ENCODE measurements at regions not wholly inside any gene's neighbourhood (a gene's known extent, or its start where the extent isn't known, plus 50 kb on each side); places are given as distances from the start of the nearest gene placed in this dataset.

DNA sequence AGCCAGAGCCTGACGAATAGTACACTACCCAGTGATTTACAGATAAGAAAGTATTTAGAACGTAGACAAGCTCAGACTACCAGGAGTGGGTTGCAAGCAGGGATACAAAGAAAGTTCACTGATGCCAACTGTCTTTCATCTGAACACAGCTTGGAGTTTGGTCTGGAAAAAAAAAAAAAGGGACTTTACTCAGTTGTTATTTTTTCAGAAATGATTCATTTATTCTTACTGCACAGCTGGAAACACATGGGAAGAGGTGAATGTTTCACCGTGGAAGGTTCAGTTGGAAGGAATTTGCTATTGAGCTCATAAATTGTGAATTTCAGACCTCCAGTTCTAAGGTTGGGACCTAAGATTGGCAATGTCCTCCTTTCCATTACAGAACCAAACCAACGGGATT lies 259.7 kb downstream of the ETAA1 start:
- Mint-ChIP-seq H3K27ac (no peak overlapping the region), H3K4me3 (no peak overlapping the region), H3K4me1 (no peaks in the 10 kb centered on the region), H3K27me3 (no peaks in the 10 kb centered on the region), H3K36me3 (no peaks in the 10 kb centered on the region), H3K9me3 (peaks cover 7% of the 10 kb centered on the region)
- DNase-seq (ENCODE audit: low spot score in 2 of 2) (no peak), ATAC-seq (ENCODE audit: low read depth) (no peak)

DNA sequence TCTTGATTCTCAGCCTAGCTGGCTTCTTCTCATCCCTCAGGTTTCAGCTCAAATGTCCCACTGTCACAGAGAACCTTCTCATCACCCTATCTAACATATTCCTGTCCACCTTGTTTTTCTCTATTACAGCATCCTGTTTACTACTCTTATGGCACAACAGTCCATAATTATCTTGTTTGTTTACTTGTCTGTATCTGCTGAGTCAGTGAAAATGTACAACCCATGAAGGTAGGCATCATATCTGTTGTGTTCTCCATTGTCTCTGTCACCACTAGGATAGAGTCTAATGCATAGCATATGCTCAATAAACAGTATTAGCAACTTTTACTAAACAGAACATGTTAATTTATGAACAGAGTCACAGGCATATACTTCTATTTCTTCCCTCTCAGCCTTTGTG lies 261.7 kb downstream of the ETAA1 start:
- H3K4me1 Mint-ChIP-seq, result no peaks in the 10 kb centered on the region
- no peaks in the 10 kb centered on the region for H3K36me3 Mint-ChIP-seq
- peaks cover 5% of the 10 kb centered on the region for H3K9me3 Mint-ChIP-seq
- H3K27ac Mint-ChIP-seq, result no peak overlapping the region
- DNase-seq (ENCODE audit: low spot score in 2 of 2) (no peak), ATAC-seq (ENCODE audit: low read depth) (no peak)
- H3K27me3 Mint-ChIP-seq, result no peaks in the 10 kb centered on the region
- H3K4me3 Mint-ChIP-seq, result no peak overlapping the region

DNA sequence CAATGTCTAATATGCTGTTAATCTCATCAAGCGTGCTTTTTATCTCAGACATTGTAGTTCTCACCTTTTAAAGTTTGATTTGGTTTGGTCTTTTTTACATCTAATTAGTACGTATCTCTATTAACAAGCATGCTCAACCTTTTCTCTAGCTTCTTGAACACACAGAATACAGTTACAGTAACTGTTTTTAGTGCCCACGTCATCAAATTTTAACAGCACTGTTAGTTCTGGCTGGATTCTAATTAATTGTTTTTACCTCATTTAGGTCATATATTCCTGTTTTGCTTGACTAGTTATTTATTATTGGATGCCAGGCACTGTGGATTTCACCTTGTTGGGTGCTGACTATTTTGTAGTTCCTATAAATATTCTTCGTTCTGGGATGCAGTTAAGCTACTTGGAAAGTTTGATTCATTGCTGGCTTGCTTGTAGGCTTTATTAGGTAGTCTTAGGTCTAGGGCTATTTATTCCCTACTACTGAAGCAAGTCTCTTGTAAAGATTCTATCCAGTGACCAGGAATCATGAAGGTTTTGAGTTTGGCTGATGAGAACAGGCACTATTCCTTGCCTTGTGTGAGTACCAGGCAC lies 263.0 kb downstream of the ETAA1 start:
- H3K4me1 Mint-ChIP-seq, result no peaks in the 10 kb centered on the region
- DNase-seq (ENCODE audit: low spot score in 2 of 2), result no peak
- H3K4me3 Mint-ChIP-seq, result no peak overlapping the region
- H3K27me3 Mint-ChIP-seq, result no peaks in the 10 kb centered on the region
- H3K36me3 Mint-ChIP-seq, result no peaks in the 10 kb centered on the region
- peaks cover 5% of the 10 kb centered on the region for H3K9me3 Mint-ChIP-seq
- no peak overlapping the region for H3K27ac Mint-ChIP-seq
- ATAC-seq (ENCODE audit: low read depth), result no peak

DNA sequence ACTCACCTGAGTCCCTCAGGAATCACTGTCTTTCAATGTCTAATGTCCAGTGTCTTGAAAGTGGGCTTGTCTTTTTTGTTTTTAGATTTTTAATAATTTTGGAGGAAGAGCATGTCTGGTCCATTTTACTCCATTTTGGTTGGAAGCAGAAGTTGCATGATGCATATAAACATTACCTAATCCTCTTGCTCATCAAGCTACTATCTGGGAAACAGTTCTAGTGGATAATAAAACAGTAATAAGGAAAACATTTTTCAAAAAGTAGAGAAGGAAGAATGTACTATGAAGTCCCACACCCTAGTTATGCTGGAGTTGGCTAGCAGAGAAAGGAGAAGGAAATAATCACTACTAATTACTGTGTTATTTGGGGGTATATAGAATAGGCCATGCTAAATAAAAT lies 263.7 kb downstream of the ETAA1 start:
- no peak for DNase-seq (ENCODE audit: low spot score in 2 of 2)
- Mint-ChIP-seq H3K36me3 (no peaks in the 10 kb centered on the region), H3K4me3 (no peak overlapping the region), H3K4me1 (no peaks in the 10 kb centered on the region), H3K9me3 (peaks cover 4% of the 10 kb centered on the region), H3K27ac (no peak overlapping the region), H3K27me3 (no peaks in the 10 kb centered on the region)
- ATAC-seq (ENCODE audit: low read depth), result no peak

DNA sequence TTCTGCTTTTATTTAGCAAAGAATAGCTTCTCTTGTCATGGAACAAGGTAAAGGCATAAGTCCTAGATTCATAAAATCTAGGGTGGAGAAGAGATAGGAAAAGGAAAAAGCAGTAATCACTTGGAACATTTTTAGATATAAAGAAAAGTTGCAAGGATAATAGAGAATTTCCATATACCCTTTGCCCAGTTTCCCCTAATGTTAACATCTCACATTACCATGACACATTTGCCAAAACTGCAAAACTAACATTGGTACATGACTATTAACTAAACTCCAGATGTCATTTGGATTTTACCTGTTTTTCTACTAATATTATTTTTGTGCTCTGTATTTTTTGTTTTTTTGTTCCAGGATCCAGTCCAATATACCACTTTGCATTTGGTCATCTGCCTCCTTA lies 265.1 kb downstream of the ETAA1 start:
- ATAC-seq (ENCODE audit: low read depth), result no peak
- Mint-ChIP-seq H3K36me3 (no peaks in the 10 kb centered on the region), H3K27ac (no peak overlapping the region), H3K27me3 (no peaks in the 10 kb centered on the region), H3K4me3 (no peak overlapping the region), H3K4me1 (no peaks in the 10 kb centered on the region), H3K9me3 (peaks cover 4% of the 10 kb centered on the region)
- DNase-seq (ENCODE audit: low spot score in 2 of 2), result no peak

DNA sequence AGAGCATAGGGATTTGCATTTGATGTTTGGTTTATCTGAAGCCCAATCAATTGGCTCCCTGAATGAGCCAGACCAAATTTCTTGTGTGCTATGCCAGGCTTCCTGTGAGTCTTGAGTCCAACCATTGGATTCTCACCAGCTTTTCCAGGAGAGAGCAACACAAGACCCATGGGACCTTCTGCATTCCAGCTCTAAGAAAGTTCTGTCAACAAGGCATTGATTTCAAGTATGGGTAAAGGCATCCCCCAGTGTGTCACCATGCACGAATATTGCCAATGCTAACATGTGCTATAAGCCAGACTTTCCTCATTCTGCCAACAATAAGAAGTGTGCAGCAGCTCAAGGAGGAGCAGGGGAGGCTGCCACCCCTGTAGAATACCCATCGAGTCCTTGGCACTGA lies 266.6 kb downstream of the ETAA1 start:
- Mint-ChIP-seq H3K4me3 (no peak overlapping the region), H3K27me3 (no peaks in the 10 kb centered on the region), H3K36me3 (no peaks in the 10 kb centered on the region), H3K27ac (no peak overlapping the region), H3K4me1 (no peaks in the 10 kb centered on the region), H3K9me3 (peaks cover 4% of the 10 kb centered on the region)
- ATAC-seq (ENCODE audit: low read depth), result no peak
- DNase-seq (ENCODE audit: low spot score in 2 of 2), result no peak

DNA sequence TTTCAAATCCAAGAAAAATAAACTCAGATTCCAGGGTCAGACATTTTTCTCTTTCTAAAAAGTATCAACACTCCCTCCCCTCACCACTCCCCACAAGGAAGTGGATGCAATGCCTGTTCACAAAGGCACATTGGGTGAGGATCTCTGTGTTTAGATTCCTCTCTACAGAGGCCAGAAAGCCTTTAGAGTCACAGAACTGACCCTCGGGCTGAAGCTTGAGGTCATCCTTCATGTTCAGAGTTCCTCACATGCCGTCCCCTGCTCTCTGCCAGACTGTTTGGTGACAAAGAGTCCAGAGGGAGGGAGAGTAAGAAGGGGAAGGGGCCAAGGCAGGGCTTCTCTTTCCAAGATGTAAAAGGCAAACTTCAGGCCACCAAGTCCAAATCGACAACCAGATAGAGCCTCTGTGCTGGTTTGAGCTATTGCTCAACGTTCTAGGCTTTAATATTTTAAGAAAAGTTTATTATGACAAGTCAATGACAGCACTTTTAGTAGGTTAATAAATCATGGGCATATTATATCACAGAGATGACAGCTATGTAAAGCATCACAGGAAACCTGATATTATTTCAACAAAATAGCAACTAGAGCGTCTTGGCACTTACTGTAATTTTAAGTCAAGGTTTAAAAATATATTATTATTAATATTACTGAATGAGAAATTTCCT lies 269.4 kb downstream of the ETAA1 start:
- H3K9me3 Mint-ChIP-seq, result no peaks in the 10 kb centered on the region
- ATAC-seq (ENCODE audit: low read depth), result no peak
- no peaks in the 10 kb centered on the region for H3K27me3 Mint-ChIP-seq
- no peak overlapping the region for H3K27ac Mint-ChIP-seq
- H3K36me3 Mint-ChIP-seq, result no peaks in the 10 kb centered on the region
- H3K4me3 Mint-ChIP-seq, result no peak overlapping the region
- no peaks in the 10 kb centered on the region for H3K4me1 Mint-ChIP-seq
- DNase-seq (ENCODE audit: low spot score in 2 of 2), result no peak

DNA sequence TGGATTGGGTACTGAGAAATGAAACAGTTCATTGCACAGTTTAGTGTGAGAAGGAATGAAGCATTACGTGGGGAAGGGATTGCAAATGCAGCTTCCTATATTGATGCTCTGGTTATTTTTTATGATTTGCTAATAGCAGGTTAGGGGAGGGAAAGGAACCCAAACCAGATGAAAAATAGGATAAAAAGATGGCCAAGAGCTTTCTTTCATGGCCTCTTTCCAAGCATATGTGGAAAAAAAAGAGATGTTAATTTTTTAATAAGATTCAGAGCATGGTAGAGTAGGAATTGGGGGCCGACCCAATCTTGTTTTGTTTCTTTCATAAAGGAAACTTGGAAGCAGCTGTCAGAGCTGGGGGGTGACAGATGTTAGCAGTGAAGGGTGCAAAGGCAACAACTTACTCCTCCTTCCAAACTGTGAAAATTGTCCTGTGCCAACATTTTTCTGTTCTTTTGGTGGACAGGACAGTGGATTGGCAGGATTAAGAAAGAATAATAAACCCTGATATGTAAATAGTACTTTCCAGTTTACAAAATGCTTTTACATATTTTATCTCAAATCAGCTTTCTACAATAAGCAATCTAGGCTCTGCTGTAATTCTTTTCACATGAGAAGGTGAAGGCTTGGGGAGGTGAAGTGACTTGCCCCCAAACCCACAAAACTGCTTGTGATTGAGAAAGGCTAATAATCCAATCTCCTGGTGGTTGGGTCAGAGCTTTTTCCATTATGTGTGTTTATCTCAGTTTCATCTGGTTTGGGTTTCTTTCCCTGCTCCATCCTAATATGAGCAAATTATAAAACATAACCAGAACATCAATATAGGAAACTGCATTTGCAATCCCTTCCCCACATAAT lies 270.1 kb downstream of the ETAA1 start:
- no peak overlapping the region for H3K27ac Mint-ChIP-seq
- H3K4me1 Mint-ChIP-seq, result no peaks in the 10 kb centered on the region
- H3K36me3 Mint-ChIP-seq, result no peaks in the 10 kb centered on the region
- no peaks in the 10 kb centered on the region for H3K27me3 Mint-ChIP-seq
- no peaks in the 10 kb centered on the region for H3K9me3 Mint-ChIP-seq
- H3K4me3 Mint-ChIP-seq, result no peak overlapping the region
- DNase-seq (ENCODE audit: low spot score in 2 of 2) (no peak), ATAC-seq (ENCODE audit: low read depth) (no peak)

DNA sequence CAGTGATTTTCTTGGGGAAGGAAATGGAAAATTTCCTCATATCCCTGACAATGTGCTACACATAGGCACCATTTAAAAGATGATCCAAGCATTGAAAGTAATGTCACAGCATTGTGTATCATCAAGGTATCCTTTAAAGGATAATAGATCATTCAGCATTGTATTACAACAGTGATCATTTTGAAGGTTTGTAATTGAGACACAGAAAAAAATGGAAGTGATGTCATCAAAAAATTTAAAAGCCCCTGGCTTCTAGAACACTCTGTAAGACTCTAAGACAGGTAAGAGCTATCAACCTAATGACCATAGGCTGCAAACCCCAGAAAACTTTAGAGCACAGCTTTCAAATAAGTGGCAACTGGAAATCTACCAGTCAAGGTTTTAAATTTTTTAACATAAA lies 271.4 kb downstream of the ETAA1 start:
- Mint-ChIP-seq H3K27ac (no peak overlapping the region), H3K36me3 (no peaks in the 10 kb centered on the region), H3K27me3 (no peaks in the 10 kb centered on the region), H3K4me1 (no peaks in the 10 kb centered on the region), H3K4me3 (no peak overlapping the region), H3K9me3 (no peaks in the 10 kb centered on the region)
- no peak for ATAC-seq (ENCODE audit: low read depth)
- DNase-seq (ENCODE audit: low spot score in 2 of 2), result no peak

DNA sequence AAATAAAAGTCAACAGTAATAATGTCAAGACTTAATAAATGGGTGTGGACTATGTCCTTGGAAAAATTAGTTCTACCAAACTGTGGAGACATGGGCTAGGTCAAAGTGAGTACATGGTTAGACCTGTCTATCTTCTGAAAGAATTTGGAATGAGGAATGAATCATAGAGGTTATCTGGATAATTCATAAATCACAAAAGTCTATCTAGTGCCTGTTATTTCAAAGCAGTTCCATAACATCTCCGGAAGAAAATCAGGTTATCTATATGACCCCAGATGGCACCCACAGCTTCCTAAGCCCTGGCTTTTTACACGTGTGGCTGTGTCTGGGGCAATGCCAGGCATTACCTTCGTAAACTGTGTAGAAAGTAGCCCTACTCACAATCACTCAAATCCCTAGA lies 272.0 kb downstream of the ETAA1 start:
- Mint-ChIP-seq H3K27me3 (no peaks in the 10 kb centered on the region), H3K4me1 (no peaks in the 10 kb centered on the region), H3K36me3 (no peaks in the 10 kb centered on the region), H3K9me3 (no peaks in the 10 kb centered on the region), H3K27ac (no peak overlapping the region), H3K4me3 (no peak overlapping the region)
- no peak for DNase-seq (ENCODE audit: low spot score in 2 of 2)
- no peak for ATAC-seq (ENCODE audit: low read depth)

DNA sequence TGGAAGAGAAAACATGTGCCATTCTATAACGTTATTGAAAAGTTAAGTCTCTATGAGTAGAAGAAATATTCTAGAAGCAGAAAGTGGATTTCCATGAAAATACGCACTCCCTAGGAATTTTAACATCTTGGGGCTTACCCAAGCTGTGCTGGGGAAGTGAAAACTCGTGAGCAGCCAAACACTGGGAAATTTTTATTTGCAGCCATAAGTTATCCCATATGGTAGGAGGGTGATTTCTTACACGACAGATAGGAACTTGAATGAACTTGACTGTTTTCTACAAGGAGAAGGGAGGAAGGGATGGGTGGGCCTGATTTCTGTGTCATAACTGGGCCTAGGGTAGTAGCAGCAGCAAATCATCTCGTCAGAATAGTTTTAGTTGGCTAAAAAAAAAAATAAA lies 272.6 kb downstream of the ETAA1 start:
- no peaks in the 10 kb centered on the region for H3K36me3 Mint-ChIP-seq
- H3K4me3 Mint-ChIP-seq, result no peak overlapping the region
- no peak overlapping the region for H3K27ac Mint-ChIP-seq
- H3K9me3 Mint-ChIP-seq, result no peaks in the 10 kb centered on the region
- no peak for ATAC-seq (ENCODE audit: low read depth)
- no peaks in the 10 kb centered on the region for H3K4me1 Mint-ChIP-seq
- no peaks in the 10 kb centered on the region for H3K27me3 Mint-ChIP-seq
- no peak for DNase-seq (ENCODE audit: low spot score in 2 of 2)

DNA sequence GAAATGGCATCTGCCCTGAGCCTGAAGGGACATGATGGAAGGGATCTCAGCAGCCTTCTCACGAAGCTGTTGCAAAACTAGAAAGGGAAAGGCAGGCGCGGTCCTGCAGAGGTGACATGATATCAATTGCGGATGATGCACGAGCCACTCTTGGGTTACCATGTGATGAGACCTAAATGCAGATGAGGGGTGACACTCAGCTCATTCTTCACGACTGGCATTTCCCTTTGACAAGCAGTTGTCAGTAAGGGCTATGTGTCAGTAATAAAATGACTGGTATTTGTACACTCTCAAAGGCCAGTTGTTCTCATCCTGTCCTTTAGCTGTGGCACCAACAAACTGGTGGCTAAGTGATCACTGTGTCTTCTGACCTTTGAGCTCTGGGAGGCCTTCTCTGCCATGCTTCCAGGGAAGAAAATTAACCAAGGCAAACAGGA lies 273.6 kb downstream of the ETAA1 start:
- Mint-ChIP-seq H3K4me3 (no peak overlapping the region), H3K4me1 (no peaks in the 10 kb centered on the region), H3K9me3 (no peaks in the 10 kb centered on the region), H3K27me3 (no peaks in the 10 kb centered on the region), H3K36me3 (no peaks in the 10 kb centered on the region), H3K27ac (no peak overlapping the region)
- DNase-seq (ENCODE audit: low spot score in 2 of 2), result no peak
- no peak for ATAC-seq (ENCODE audit: low read depth)

DNA sequence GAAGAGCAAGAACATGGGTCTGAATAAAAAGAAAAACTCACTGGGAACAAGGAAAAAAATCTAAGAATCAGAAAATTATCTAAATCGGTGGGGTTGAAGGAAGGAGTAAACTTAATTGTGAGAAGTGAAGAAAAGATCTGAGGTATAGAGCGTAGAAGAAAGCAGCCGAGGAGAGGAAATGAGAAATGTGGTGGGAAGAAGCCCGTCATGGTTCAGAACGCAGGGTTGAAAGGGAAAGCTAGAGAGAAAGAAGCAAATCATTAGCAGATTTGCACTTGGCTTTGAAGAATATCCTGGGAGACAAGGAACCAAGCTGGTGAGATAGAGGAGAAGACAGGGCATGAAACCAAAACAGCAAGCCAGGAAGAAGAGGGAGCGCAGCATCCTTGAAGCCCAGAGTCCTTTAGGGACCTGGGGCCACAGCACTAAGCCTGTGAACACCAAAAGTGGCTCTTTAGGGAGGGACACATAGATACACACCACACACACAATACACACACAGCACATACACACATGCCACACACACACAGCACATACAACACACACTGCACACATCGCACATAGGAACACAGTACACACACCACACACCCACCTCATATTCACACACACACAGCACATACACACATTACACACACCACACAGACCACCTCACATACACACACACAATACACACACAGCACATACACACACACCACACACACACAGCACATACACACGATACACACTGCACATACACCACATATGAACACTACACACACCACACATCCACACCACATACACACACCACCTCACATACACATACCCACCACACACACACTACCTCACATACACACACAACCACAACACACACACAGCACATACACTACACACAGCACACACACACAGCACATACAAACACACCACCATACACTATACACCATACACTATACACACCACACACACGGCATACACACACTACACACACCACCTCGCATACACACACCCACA lies 274.6 kb downstream of the ETAA1 start:
- Mint-ChIP-seq H3K4me1 (no peaks in the 10 kb centered on the region), H3K9me3 (no peaks in the 10 kb centered on the region), H3K36me3 (no peaks in the 10 kb centered on the region), H3K27ac (no peak overlapping the region), H3K27me3 (no peaks in the 10 kb centered on the region), H3K4me3 (no peak overlapping the region)
- ATAC-seq (ENCODE audit: low read depth) (no peak), DNase-seq (ENCODE audit: low spot score in 2 of 2) (no peak)

DNA sequence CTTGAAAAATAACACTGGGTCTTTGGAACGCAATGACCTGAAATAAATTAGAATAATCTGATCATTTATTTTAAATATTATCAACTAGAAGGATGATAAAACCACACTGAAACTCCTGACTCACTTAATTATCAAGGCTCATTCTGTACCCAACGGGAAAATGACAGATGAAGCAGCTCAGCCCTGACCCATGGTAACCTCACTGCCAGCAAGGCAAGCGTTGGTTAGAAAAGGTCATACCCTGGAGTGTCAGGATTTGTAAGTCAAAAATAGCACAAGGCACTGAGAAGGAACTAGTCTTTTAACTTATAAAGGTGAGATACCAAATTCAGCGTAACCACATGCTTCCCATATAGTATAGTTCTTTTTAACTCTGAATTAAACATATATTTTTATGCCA lies 277.5 kb downstream of the ETAA1 start:
- peaks cover 2% of the 10 kb centered on the region for H3K27me3 Mint-ChIP-seq
- DNase-seq (ENCODE audit: low spot score in 2 of 2) (no peak), ATAC-seq (ENCODE audit: low read depth) (no peak)
- no peaks in the 10 kb centered on the region for H3K36me3 Mint-ChIP-seq
- no peak overlapping the region for H3K27ac Mint-ChIP-seq
- H3K9me3 Mint-ChIP-seq, result no peaks in the 10 kb centered on the region
- no peak overlapping the region for H3K4me3 Mint-ChIP-seq
- no peaks in the 10 kb centered on the region for H3K4me1 Mint-ChIP-seq
